WERI-Rb-1 (cell line): ENCODE measurements at regions not wholly inside any gene's neighbourhood (a gene's known extent, or its start where the extent isn't known, plus 50 kb on each side); places are given as distances from the start of the nearest gene placed in this dataset.
"Not testable (repeated sequence)": the region's sequence is repeated elsewhere in the genome, so short reads cannot be mapped to it uniquely, and the experiment has no call there.

ENCODE experiments used
- DNase-seq: peaks from one replicate; pipeline ENCODE4 v3.0.0-alpha.2; 2020
- H3K27ac ChIP-seq: fragments of 250-450 bp; sonication (Bioruptor Pico); 2 replicates; pipeline ENCODE4 v1.5.1; 2020; ENCODE audit warnings: mild to moderate bottlenecking, moderate library complexity
- H3K27me3 ChIP-seq: fragments of 250-450 bp; sonication (Bioruptor Pico); 2 replicates; pipeline ENCODE4 v1.5.1; 2021; ENCODE audit warnings: mild to moderate bottlenecking, low read depth, moderate library complexity; ENCODE audit not compliant: insufficient read depth, severe bottlenecking
- H3K36me3 ChIP-seq: fragments of 250-450 bp; sonication (Bioruptor Pico); 2 replicates; pipeline ENCODE4 v1.5.1; 2020; ENCODE audit warnings: mild to moderate bottlenecking, moderate library complexity
- H3K4me3 ChIP-seq: 2 replicates; pipeline ENCODE4 v1.5.1; 2011; ENCODE audit warnings: low read depth, mild to moderate bottlenecking, control low read depth, low read length
- H3K9me3 ChIP-seq: fragments of 250-450 bp; sonication (Bioruptor Pico); 2 replicates; pipeline ENCODE4 v1.5.1; 2021; ENCODE audit warnings: mild to moderate bottlenecking, moderate library complexity; ENCODE audit not compliant: severe bottlenecking
- TF ChIP-seq, protein P1 (sequence below): IDR thresholded peaks from 2 replicates; pipeline ENCODE4 v1.5.1; 2011; ENCODE audit warnings: low read depth, mild to moderate bottlenecking, control low read depth, inconsistent platforms, low read length

DNA sequence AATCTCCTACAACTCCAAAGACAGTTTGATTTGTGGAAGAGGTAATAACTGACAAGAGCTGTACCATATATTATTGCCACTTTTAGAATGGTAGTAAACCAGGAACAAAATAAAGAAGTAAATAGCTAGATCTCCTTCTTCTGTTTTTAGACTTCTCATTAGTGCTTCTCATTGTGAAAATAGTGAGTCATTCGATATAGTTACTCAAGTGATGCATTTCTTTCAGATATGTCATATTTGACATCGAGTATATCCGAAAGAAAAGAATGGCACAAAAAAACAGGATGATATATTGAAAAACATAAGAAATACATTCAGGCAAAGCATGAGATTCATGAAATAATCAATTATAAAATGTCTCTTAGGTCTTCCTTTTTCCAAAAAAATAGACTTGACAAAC lies 1346.1 kb downstream of the BRINP3 start:
- Histone ChIP-seq H3K27ac (no peak overlapping the region), H3K4me3 (no peak overlapping the region), H3K27me3 (no peaks in the 10 kb centered on the region), H3K9me3 (no peaks in the 10 kb centered on the region), H3K36me3 (no peaks in the 10 kb centered on the region)
- TF ChIP-seq, protein P1, sequence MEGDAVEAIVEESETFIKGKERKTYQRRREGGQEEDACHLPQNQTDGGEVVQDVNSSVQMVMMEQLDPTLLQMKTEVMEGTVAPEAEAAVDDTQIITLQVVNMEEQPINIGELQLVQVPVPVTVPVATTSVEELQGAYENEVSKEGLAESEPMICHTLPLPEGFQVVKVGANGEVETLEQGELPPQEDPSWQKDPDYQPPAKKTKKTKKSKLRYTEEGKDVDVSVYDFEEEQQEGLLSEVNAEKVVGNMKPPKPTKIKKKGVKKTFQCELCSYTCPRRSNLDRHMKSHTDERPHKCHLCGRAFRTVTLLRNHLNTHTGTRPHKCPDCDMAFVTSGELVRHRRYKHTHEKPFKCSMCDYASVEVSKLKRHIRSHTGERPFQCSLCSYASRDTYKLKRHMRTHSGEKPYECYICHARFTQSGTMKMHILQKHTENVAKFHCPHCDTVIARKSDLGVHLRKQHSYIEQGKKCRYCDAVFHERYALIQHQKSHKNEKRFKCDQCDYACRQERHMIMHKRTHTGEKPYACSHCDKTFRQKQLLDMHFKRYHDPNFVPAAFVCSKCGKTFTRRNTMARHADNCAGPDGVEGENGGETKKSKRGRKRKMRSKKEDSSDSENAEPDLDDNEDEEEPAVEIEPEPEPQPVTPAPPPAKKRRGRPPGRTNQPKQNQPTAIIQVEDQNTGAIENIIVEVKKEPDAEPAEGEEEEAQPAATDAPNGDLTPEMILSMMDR: no peak
- no peak for DNase-seq

DNA sequence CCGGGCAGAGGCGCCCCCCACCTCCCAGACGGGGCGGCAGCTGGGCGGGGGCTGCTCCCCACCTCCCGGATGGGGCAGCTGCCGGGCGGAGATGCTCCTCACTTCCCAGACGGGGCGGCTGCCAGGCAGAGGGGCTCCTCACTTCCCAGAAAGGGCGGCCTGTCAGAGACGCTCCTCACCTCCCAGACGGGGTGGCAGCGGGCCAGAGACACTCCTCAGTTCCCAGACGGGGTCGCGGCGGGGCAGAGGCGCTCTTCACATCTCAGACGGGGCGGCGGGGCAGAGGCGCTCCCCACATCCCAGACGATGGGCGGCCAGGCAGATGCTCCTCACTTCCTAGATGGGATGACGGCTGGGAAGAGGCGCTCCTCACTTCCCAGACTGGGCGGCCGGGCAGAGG lies 1337.9 kb downstream of the BRINP3 start:
- not testable (repeated sequence) for H3K27ac ChIP-seq, DNase-seq, H3K36me3 ChIP-seq, H3K4me3 ChIP-seq, H3K27me3 ChIP-seq, H3K9me3 ChIP-seq

DNA sequence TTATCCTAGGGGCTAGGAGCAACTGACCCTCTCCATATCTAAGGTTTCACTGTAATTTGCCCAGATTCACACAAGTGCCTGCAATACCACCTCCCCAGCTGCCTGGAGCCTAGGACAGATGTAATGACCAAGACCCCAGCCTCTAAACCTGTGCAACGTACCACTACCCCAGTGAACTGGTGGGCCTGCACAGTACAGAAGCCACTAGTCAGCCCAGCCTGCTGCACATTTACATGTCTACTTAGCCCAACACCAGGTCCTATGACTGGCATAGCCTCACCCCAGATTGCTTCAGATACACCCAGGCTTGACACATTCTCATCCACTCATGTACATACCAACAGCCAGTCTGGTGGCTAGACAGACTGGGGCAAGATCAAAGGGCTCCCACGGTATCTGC lies 1336.6 kb downstream of the BRINP3 start:
- H3K4me3 ChIP-seq: no peak overlapping the region
- H3K9me3 ChIP-seq: no peaks in the 10 kb centered on the region
- TF ChIP-seq, protein P1: no peak
- H3K36me3 ChIP-seq: no peaks in the 10 kb centered on the region
- no peak overlapping the region for H3K27ac ChIP-seq
- no peaks in the 10 kb centered on the region for H3K27me3 ChIP-seq
- DNase-seq: no peak

DNA sequence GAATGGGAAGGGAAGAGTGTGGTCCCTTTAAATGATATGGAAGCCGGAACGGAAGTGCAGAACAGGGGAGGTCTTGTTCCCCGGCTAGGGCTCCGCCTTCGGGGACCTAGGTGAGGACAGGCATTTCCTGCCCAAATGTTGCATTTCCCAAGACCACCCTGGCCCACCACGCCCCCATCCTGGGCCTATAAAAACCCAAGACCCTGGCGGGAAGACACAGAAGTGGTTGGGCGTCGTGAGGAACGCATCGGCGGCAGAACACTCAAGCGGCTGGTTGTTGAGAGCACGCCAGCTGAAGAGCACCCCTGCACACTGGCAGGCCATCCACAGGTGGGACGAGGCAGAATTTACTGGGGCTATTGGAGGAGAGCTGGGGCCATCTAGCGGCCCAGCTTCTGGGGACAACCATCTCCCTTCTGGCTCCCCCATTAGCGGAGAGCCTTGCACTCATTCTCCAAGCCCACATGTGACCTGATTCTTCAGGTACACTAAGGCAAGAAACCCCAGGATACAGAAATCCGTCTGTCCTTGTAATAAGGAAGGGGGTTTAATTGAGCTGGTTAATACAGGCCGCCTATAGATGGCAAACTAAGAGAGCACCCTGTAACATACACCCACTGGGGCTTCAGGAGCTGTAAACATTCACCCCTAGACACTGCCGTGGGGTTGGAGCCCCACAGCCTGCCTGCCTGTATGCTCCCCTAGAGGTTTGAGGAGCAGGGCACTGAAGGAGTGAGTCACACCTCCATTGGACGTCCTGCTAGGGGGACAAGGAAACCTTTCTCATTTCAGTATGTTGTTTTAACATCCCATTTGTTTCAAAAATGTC lies 1327.9 kb downstream of the BRINP3 start:
- H3K27me3 ChIP-seq: no peaks in the 10 kb centered on the region
- TF ChIP-seq, protein P1: no peak
- H3K36me3 ChIP-seq: no peaks in the 10 kb centered on the region
- no peak for DNase-seq
- no peaks in the 10 kb centered on the region for H3K9me3 ChIP-seq
- no peak overlapping the region for H3K4me3 ChIP-seq
- H3K27ac ChIP-seq: no peak overlapping the region

DNA sequence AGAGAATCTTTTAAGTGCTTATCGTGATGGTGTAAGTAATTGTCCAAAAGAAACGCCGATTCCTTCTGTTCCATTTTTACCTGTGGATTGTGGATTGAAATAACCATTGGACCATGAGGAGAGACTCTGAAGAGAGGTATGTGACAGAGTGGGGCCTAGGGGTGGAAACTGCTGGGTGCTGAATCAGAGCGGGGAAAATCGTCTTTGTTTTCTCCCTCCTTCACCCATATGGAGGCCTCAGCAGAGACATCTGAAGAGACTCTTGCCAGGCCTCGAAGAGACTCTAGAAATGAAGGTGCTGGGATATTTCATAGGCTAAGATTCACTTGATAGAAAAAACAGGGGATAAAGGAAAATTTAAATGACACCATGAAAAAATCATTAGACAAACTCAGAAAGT lies 1327.0 kb downstream of the BRINP3 start:
- H3K4me3 ChIP-seq: no peak overlapping the region
- no peaks in the 10 kb centered on the region for H3K27me3 ChIP-seq
- no peak for DNase-seq
- no peaks in the 10 kb centered on the region for H3K36me3 ChIP-seq
- TF ChIP-seq, protein P1: no peak
- no peak overlapping the region for H3K27ac ChIP-seq
- no peaks in the 10 kb centered on the region for H3K9me3 ChIP-seq

DNA sequence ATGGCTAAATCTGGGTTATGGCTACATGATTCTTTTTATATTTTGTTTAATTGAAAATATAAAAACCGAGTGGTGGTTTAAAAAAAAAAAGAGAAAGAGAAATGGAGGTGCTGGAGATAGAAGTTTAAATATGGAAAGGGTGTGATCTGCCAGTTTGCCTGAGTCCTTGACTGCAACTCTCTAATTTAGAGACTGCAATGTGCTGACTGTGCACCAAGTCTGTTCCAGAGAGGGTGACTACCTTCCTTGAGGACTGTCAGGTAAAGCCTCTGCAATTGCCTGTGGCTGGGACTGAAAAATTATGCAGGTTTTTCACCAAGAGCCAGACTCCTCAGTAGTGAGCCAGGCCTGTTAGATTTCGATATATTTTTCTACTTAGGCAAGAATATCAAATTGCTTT lies 1326.3 kb downstream of the BRINP3 start:
- Histone ChIP-seq H3K4me3 (no peak overlapping the region), H3K27ac (no peak overlapping the region), H3K27me3 (no peaks in the 10 kb centered on the region), H3K36me3 (no peaks in the 10 kb centered on the region), H3K9me3 (no peaks in the 10 kb centered on the region)
- DNase-seq: no peak
- TF ChIP-seq, protein P1: no peak
